Hepatocyte (in vitro differentiated cells): ENCODE measurements at regions not wholly inside any gene's neighbourhood (a gene's known extent, or its start where the extent isn't known, plus 50 kb on each side); places are given as distances from the start of the nearest gene placed in this dataset.

Experiments used
- EZH2 ChIP-seq: fragments of 200-600 bp; sonication (generic); IDR thresholded peaks from 2 replicates; pipeline ENCODE4 v1.6.1; 2016; ENCODE audit warnings: antibody characterized with exemption, mild to moderate bottlenecking, borderline replicate concordance
- EZH2phosphoT487 ChIP-seq: fragments of 200-600 bp; sonication (generic); IDR thresholded peaks from one replicate; pipeline ENCODE4 v1.6.1; 2018; ENCODE audit warnings: antibody characterized with exemption, mild to moderate bottlenecking, low read depth, moderate library complexity; ENCODE audit not compliant: unreplicated experiment, severe bottlenecking
- TF ChIP-seq, protein P1 (sequence below): fragments of 200-600 bp; sonication (generic); IDR thresholded peaks from 2 replicates; pipeline ENCODE4 v1.5.1; 2016; ENCODE audit warnings: antibody characterized with exemption, mild to moderate bottlenecking; ENCODE audit not compliant: poor library complexity

DNA sequence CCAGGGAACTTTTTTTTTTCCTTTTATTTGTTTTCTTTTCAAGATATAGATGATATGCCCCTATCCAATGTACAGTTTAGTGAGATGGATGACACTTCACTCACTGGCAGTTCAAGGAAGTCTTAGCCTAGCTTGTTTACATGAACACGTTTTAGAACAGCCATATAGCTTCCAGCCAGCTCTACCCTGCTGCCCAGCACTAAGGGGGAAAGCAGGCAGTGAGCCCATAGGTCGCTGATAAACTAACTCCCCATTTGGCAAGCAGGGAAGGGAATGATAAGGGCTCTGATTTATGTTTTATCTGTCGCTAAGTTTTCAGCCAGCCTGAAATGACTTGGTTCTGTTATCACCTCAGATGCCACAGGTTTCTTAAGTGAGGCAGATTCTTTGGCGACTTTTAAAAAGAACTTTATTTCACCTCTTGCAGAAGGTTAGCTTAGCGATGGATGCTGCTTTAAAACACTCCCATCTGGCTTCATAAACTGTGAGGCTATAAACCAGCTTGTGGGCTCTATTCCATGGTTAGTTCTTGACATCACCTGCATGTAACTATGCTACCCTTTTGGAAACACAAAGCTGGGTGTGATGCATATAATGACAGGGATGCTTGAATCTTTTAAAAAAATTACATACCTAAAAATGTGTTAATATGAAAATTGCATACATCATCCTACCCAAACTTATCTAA is 348.4 kb downstream of the FBXO8 start:
- TF ChIP-seq, protein P1, sequence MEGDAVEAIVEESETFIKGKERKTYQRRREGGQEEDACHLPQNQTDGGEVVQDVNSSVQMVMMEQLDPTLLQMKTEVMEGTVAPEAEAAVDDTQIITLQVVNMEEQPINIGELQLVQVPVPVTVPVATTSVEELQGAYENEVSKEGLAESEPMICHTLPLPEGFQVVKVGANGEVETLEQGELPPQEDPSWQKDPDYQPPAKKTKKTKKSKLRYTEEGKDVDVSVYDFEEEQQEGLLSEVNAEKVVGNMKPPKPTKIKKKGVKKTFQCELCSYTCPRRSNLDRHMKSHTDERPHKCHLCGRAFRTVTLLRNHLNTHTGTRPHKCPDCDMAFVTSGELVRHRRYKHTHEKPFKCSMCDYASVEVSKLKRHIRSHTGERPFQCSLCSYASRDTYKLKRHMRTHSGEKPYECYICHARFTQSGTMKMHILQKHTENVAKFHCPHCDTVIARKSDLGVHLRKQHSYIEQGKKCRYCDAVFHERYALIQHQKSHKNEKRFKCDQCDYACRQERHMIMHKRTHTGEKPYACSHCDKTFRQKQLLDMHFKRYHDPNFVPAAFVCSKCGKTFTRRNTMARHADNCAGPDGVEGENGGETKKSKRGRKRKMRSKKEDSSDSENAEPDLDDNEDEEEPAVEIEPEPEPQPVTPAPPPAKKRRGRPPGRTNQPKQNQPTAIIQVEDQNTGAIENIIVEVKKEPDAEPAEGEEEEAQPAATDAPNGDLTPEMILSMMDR = no peak
- TF ChIP-seq EZH2 (no peak), EZH2phosphoT487 (no peak)
